LHCN-M2 (cell line): ENCODE measurements at regions not wholly inside any gene's neighbourhood (a gene's known extent, or its start where the extent isn't known, plus 50 kb on each side); places are given as distances from the start of the nearest gene placed in this dataset.

Source experiments
- DNase-seq: peaks from one replicate; pipeline ENCODE4 v3.0.0-alpha.2; 2012; ENCODE audit warnings: low read depth

GRCh38 chr10:128221807-128222206, 95.6 kb upstream of the MKI67 start:
- DNase-seq: no peak

- no peak for DNase-seq
Observed at GRCh38 chr10:128222332-128222849, 96.2 kb upstream of the MKI67 start.

- no peak for DNase-seq
Observed at GRCh38 chr10:128230401-128230800, 104.2 kb upstream of the MKI67 start.

- no peak for DNase-seq
Observed at GRCh38 chr10:128233422-128233821, 107.2 kb upstream of the MKI67 start.

DNA sequence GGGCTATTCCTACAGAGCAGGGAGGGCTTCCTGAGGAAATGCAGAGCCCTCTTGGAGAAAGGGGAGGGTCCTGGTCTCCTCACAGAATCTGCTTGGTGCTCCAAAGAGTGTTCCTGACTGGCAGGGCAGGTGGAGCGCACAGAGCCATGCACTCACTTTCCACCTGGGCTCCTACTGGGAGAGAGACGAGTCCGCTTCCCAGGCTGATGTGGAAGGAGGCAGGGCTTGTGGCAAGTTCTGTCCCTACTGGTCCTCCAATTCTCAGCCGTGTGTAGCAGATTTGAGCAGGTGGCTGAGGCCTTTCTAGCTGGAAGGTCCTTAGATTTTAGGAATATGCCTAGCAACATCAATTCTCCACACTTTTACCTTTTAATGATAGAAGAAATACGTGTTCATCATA, 111.5 kb upstream of the MKI67 start:
- DNase-seq: no peak

DNA sequence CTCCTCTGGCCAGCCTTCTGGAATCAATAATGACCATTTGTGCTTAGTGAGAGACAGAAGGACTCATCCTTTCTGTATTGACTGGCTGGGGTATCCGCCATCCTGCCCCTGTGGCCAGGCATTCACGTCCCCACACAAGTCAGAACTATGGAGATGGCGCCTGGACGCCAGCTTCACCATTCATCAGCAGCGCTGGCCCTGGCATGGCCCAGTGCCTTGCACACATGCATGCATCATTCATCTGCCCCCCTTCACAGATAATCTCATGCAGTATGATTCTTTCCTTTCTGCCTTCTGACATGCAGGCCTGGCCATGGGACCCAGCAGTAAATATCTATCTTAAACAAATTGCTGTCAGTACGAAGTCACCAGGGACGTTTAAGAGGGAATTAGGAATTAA, 114.8 kb upstream of the MKI67 start:
- DNase-seq: no peak

- no peak for DNase-seq
Observed at GRCh38 chr10:128242641-128243040, 116.4 kb upstream of the MKI67 start.

DNA sequence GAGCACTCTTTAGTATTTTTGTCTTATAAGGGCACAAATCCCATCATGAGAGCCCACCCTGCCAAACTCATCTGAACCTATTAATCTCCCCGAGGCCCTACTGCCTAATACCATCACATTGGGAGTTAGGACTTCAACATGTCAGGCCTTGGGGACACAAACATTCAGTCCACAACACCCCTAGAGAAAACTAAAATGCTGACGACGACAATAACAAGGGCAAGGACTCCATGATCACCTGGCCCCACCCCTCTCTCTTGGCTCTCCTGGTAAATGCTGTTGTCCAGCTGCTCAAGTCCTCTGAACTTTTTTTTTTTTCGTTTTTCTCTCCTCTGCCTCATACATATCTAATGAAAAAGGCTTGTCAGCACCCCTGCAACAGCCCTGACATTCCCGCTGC, 118.8 kb upstream of the MKI67 start:
- DNase-seq: no peak

- DNase-seq: no peak
Observed at GRCh38 chr10:128247576-128247975, 121.4 kb upstream of the MKI67 start.

DNA sequence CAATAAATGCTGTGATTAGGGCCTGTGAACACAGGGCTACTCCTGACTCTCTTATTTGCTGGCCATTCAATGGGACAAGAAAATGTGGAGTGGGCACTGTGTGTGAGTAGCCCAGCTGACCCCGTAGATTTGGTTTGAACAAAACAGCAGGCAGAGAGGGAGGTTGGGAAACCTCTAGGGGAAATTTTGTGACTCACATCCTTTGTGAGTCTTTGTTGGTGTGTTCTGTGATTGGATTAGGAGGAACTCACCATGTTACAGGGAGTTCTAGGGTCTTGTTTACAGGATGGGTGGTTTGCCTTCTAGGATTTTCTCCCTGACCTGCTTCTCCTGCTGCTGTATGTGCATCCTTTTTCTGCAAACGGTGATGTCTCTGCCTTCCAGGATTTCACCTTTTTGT, 128.3 kb upstream of the MKI67 start:
- peak; percentile 15 for DNase-seq

DNA sequence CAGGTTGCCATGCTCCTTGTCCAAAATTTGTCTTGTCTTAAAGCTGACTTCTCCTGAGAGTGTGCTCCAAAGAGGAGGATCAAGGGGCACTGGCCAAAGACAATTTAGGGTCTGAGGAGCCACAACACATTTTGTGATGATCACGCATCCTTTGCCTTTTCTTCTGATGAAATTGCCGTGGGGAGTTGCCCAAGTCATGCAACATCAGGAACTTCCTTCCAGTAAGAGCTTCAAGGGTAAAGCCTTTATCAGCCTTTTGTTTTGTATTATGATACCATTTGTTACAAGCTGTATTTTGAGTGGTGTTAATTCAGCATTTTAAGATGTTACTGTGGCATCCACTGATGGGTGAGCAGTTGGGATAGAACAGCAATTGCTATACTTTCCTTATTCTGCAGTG, 131.2 kb upstream of the MKI67 start:
- DNase-seq: no peak

- no peak for DNase-seq
Observed at GRCh38 chr10:128258421-128258976, 132.3 kb upstream of the MKI67 start.

DNA sequence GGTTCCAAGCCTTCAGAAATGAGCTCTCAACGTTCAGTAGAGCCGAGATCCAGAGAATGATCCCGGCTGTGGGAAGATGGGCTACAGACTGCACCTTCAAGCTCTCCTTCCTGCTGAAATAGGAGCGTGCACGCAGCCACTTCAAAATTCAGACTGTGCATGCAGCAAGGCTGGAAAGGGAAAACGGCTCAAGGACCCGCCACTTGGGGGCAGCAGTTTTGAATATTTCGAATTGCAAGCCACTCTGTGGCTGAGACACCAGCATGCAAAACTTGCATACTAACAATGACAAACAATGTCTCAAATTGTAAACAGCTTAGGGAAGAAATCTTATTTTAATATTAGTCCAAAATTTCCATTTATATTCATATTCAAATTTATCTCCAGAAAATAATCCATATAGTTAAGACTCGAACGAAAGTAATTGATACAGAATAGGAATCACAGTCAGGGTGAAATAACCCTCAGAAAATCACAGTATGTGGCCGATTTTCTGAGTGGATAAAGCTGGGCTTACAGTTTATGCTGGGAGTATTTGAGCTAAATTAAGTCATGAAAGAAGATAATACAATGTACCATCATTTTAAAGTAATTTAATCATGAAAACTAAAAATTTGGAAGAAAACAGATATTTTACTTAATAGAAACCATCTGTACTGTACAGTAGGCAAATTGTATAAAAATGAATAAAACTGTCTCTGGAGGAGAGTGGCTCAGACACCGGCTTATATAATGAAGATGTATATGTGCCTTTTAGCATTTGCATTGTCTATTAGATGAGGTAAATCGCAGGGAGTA, 137.9 kb upstream of the MKI67 start:
- peak; percentile 29 for DNase-seq

DNA sequence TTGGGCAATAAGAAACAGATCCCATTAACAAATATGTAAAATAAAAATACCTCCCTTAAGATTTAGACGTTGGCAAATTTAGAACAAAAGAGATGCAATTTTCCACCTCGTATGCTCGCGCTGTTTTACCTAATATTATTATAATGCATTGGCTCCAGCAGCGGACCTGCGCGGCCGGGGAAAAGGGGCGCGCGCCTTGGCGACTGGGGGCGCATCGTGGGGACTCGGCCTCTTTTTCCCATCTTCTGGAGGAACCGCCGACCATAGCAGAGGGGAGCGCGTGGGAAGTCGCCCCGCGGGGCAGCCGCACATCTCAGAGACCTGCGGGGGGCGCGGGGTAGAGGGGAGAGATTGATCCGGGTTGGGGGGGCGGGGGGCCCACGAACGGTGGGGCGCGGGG, 139.4 kb upstream of the MKI67 start:
- no peak for DNase-seq

DNA sequence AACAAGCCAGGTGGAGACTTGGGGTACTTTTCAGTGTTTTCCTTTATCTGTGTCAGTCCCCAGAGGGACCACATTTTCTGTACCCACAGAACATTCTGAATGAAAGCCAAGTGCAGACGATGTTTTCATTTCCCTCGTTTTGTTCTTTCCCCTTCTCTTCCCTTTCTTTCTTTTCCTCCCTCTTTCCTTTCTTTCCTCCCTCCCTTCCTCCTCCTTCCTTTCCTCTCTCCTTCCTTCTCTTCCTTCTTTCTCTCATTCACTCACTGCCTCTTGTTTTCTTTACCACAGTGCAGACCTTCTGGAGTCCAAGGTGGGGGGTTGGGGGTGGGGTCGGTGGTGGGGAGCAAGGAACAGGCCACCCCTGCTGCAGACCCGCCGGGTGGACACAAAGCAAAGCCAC, 141.4 kb upstream of the MKI67 start:
- DNase-seq: no peak

GRCh38 chr10:128268015-128268722, 141.9 kb upstream of the MKI67 start:
- DNase-seq: no peak

DNA sequence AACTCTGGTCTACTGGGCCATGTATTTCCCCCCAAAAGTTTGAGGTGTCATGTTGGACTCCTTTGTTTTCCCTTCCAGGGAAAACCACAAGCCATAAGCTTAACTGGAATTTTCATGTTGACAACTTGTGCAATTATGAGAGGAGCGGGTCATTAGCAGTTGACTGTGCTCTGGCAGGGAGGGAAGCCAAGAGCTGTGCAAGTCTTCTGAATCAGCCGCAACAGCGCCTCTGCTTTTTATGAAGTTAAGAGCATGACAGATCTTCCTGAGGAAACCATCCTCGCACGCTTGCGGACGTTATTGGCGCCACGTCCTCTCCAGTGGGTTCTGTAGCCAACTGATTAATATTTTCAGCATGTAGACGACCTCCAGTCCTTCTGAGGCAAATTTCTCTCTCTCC, 148.7 kb upstream of the MKI67 start:
- DNase-seq: peak; percentile 10

- no peak for DNase-seq
Observed at GRCh38 chr10:128275388-128276177, 149.4 kb upstream of the MKI67 start.

DNA sequence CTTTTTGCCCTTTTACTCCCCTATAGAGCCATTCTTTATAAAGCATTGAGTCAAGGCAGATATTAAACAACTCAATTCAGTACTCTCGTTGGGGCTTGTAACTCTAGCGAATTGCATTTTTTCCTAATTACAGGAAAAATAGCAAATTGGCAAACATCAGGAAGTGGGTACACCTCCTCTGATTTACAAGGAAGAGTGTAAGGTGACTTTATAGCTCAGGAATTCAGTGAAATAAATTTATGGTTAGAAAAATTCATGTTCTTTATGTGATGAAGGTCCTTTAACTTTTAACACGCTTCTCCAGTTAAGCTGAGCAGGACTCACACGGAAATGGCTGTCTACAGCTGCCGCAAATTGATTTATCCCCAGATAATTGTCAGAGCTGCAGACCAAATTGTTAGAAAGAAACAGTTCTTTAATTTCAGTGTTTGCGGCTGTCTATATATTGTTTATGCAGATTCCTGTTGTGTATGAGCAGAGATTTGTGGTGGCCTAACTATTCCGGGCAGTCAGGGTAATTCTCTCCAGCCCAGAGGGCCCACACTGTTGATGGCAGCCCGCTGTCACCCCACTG, 151.1 kb upstream of the MKI67 start:
- no peak for DNase-seq

GRCh38 chr10:128278362-128278761, 152.1 kb upstream of the MKI67 start:
- DNase-seq: no peak

DNA sequence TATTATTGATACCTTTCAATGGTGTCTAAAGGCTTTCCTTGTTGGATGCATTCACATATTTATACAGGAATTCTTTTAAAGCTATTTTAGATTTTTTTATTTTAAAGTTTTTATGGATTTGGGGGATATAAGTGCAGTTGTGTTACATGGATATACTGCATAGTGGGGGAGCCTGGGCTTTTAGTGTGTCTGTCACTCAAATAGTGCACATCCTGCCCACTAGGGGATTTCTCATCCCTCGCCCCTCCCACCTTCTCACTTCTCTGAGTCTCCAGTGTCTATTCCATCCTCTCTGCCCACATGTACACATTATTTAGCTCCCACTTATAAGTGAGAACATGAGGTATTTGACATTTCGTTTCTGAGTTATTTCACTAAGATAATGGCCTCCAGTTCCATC, 154.0 kb upstream of the MKI67 start:
- no peak for DNase-seq

- DNase-seq: no peak
Observed at GRCh38 chr10:128281343-128281742, 155.1 kb upstream of the MKI67 start.
